DND-41 (cell line): ENCODE measurements at regions not wholly inside any gene's neighbourhood (a gene's known extent, or its start where the extent isn't known, plus 50 kb on each side); places are given as distances from the start of the nearest gene placed in this dataset.

Source experiments
- ATAC-seq: fragments of 200-7000 bp; cut with Tn5 transposase; 3 replicates; pipeline ENCODE4 v1.9.1; 2021; ENCODE audit warnings: low read depth; ENCODE audit not compliant: insufficient read depth
- DNase-seq: peaks from one replicate; pipeline ENCODE4 v3.0.0-alpha.2; 2020
- H2AFZ ChIP-seq: 2 replicates; pipeline ENCODE4 v1.6.0; 2012; ENCODE audit warnings: low read depth, low read length
- H3K27ac ChIP-seq: 2 replicates; pipeline ENCODE4 v1.5.1; 2012; ENCODE audit warnings: low read length, inconsistent platforms
- H3K27me3 ChIP-seq: fragments of 200-600 bp; sonication (generic); 2 replicates; pipeline ENCODE4 v1.6.0; 2012; ENCODE audit warnings: low read length, mild to moderate bottlenecking, inconsistent platforms; ENCODE audit not compliant: insufficient read depth, poor library complexity
- H3K36me3 ChIP-seq: 2 replicates; pipeline ENCODE4 v1.5.1; 2012; ENCODE audit warnings: low read length, inconsistent platforms; ENCODE audit not compliant: insufficient read depth
- H3K4me1 ChIP-seq: 2 replicates; pipeline ENCODE4 v1.5.1; 2012; ENCODE audit warnings: mild to moderate bottlenecking, low read length; ENCODE audit not compliant: insufficient read depth
- H3K4me2 ChIP-seq: 2 replicates; pipeline ENCODE4 v1.6.0; 2012; ENCODE audit warnings: mild to moderate bottlenecking, moderate library complexity, low read length, inconsistent platforms; ENCODE audit not compliant: insufficient read depth
- H3K4me3 ChIP-seq, 2 experiments: fragments of 200-600 bp in 1 of 2; shearing (Covaris generic) in 1 of 2; 2 replicates each; pipeline ENCODE4 v1.5.1; 2012 to 2016; ENCODE audit warnings: inconsistent platforms in 2 of 2, low read length in 2 of 2, mild to moderate bottlenecking in 2 of 2, low read depth in 1 of 2, moderate library complexity in 1 of 2
- H3K79me2 ChIP-seq: 2 replicates; pipeline ENCODE4 v1.6.0; 2012; ENCODE audit warnings: low read length, inconsistent platforms; ENCODE audit not compliant: insufficient read depth
- H3K9ac ChIP-seq: 2 replicates; pipeline ENCODE4 v1.6.0; 2012; ENCODE audit warnings: low read depth, mild to moderate bottlenecking, inconsistent platforms, low read length, moderate library complexity
- H3K9me3 ChIP-seq: 2 replicates; pipeline ENCODE4 v1.5.1; 2012; ENCODE audit warnings: low read length, moderate library complexity, mild to moderate bottlenecking, inconsistent platforms; ENCODE audit not compliant: insufficient read depth, severe bottlenecking
- H4K20me1 ChIP-seq: 2 replicates; pipeline ENCODE4 v1.6.0; 2012; ENCODE audit warnings: low read length; ENCODE audit not compliant: insufficient read depth
- CTCF ChIP-seq: IDR thresholded peaks from 2 replicates; pipeline ENCODE4 v1.5.1; 2012; ENCODE audit warnings: borderline replicate concordance, low read length, moderate library complexity, mild to moderate bottlenecking; ENCODE audit not compliant: poor library complexity, severe bottlenecking; ENCODE audit errors: extremely low read depth
- EZH2 ChIP-seq: IDR thresholded peaks from 3 replicates; pipeline ENCODE4 v1.6.1; 2012; ENCODE audit warnings: borderline replicate concordance, low read depth, mild to moderate bottlenecking, moderate library complexity, low read length, inconsistent platforms; ENCODE audit not compliant: severe bottlenecking

GRCh38 chr2:204332706-204333105 is 212.6 kb upstream of the PARD3B start:
- Histone ChIP-seq H3K4me2 (no peak overlapping the region), H3K9me3 (no peaks in the 10 kb centered on the region), H3K36me3 (no peaks in the 10 kb centered on the region), H3K27me3 (peaks cover 20% of the 10 kb centered on the region), H3K4me3 (no peak overlapping the region), H3K9ac (no peak overlapping the region), H3K79me2 (no peaks in the 10 kb centered on the region), H3K27ac (no peak overlapping the region), H2AFZ (no peak overlapping the region), H4K20me1 (no peaks in the 10 kb centered on the region), H3K4me1 (no peaks in the 10 kb centered on the region)
- DNase-seq: no peak
- ATAC-seq: no peak
- TF ChIP-seq CTCF (no peak), EZH2 (no peak)

GRCh38 chr2:204333861-204334260 is 211.4 kb upstream of the PARD3B start:
- peaks cover 20% of the 10 kb centered on the region for H3K27me3 ChIP-seq
- no peaks in the 10 kb centered on the region for H3K9me3 ChIP-seq
- H3K4me2 ChIP-seq: no peak overlapping the region
- no peaks in the 10 kb centered on the region for H3K79me2 ChIP-seq
- H3K4me1 ChIP-seq: no peaks in the 10 kb centered on the region
- no peak overlapping the region for H3K4me3 ChIP-seq
- DNase-seq (no peak), ATAC-seq (no peak)
- H3K27ac ChIP-seq: no peak overlapping the region
- no peak overlapping the region for H2AFZ ChIP-seq
- no peaks in the 10 kb centered on the region for H3K36me3 ChIP-seq
- no peak for TF ChIP-seq EZH2
- TF ChIP-seq CTCF: no peak
- H3K9ac ChIP-seq: no peak overlapping the region
- H4K20me1 ChIP-seq: no peaks in the 10 kb centered on the region

- Histone ChIP-seq H3K27ac (no peak overlapping the region), H3K36me3 (no peaks in the 10 kb centered on the region), H3K9ac (no peak overlapping the region), H2AFZ (no peak overlapping the region), H3K4me1 (no peaks in the 10 kb centered on the region), H4K20me1 (no peaks in the 10 kb centered on the region), H3K4me2 (no peak overlapping the region), H3K4me3 (no peak overlapping the region), H3K27me3 (peaks cover 20% of the 10 kb centered on the region), H3K79me2 (no peaks in the 10 kb centered on the region), H3K9me3 (no peaks in the 10 kb centered on the region)
- DNase-seq (no peak), ATAC-seq (no peak)
- TF ChIP-seq CTCF (no peak), EZH2 (no peak)
Measured at GRCh38 chr2:204335451-204336058, 209.7 kb upstream of the PARD3B start.

GRCh38 chr2:204336153-204336744 is 209.0 kb upstream of the PARD3B start:
- TF ChIP-seq EZH2 (no peak), CTCF (no peak)
- no peaks in the 10 kb centered on the region for H3K9me3 ChIP-seq
- no peak overlapping the region for H3K4me3 ChIP-seq
- no peaks in the 10 kb centered on the region for H4K20me1 ChIP-seq
- no peaks in the 10 kb centered on the region for H3K4me1 ChIP-seq
- no peak for ATAC-seq
- DNase-seq: no peak
- peaks cover 18% of the 10 kb centered on the region for H3K27me3 ChIP-seq
- no peak overlapping the region for H3K9ac ChIP-seq
- H3K79me2 ChIP-seq: no peaks in the 10 kb centered on the region
- no peak overlapping the region for H3K27ac ChIP-seq
- H3K4me2 ChIP-seq: no peak overlapping the region
- H3K36me3 ChIP-seq: no peaks in the 10 kb centered on the region
- H2AFZ ChIP-seq: no peak overlapping the region
